ENCODE measurements at regions not wholly inside any gene's neighbourhood (a gene's known extent, or its start where the extent isn't known, plus 50 kb on each side); places are given as distances from the start of the nearest gene placed in this dataset.
"Not testable (repeated sequence)": the region's sequence is repeated elsewhere in the genome, so short reads cannot be mapped to it uniquely, and the experiment has no call there.

DNA sequence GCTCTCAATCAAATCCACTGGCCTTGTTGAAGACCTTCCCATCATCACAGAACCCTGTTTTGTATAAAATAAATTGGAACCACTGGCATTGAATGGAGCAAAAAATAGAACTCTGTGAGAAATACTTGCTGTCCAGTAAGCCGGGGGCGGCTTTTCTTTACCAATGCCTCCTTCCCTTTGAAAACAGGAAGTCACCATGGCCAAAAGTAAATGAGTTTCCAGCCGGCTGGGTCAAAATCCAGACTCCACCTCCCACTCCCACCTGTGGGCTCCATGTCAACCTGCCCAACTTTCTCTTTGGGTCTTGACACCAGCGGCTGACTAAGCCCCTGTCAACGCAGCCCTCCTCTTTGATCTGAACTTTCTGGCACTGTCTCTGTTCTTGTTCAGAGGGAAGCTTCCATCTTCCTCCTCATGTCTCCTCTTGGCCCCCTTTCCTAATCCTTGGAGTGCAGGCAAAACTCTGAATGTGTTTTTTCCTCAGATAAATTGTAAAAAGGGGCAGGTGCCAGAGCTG is 95.2 kb downstream of the TFAP2C start:
- no peak for DNase-seq (ENCODE audit: low read depth in 4 of 4, low spot score in 1 of 4)

DNA sequence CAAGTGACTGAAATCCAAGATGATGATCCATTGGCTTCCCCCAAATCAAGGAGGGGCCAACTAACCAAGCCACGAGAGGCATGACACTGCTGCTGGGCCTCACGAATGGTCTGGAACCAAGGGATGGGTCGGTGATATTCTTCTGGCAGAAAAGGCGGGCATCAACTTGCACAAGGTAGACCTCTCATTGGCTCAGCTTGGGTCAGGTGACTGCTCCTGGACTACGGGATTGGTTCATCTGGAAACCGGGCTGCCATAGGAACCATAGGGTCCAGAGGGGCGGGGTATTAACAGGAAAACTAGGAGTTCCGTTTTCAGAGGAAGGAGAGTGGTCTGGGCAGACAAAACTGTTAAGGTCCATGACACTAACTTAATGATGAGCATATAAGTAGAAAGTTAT is 100.9 kb downstream of the TFAP2C start:
- no peak for DNase-seq (ENCODE audit: low read depth in 4 of 4, low spot score in 1 of 4)

DNA sequence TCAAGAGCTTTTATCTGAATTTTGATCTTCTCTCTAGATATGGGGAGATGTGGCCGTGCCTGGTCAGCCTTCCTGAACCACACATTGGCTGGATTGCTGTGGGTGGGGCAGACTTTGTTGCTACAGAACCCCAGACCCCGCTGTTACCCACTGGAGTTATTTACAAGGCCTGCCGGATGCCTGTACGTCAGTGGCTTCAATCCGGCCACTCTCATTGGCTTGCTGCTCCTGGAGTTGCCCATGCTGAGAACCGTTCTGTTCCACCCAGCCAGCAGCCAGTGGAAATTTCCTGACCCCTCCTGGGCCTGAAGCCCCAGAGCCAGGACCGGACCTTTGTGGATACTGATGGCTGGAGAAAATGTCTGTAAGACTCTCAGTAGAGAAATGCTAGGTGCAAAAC is 101.9 kb downstream of the TFAP2C start:
- DNase-seq (ENCODE audit: low read depth in 4 of 4, low spot score in 1 of 4): no peak

DNA sequence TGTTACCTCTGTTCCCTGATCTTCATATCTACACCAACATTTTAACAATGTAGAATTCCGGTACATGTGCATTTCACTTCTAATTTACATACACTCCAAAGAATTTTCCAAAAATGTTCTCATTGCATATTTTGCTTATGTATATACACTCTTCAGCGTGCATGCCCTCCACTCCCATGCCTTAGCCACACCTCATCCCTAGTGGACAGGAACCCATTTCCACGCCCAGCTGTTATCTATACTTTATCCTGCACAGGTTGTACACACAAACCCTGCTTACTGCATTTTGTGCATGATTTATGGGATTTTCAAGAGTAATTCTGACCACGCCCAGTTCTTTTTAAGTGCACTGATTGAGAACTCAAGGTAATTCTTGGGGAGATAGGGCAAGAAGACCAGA is 102.4 kb downstream of the TFAP2C start:
- DNase-seq (ENCODE audit: low read depth in 4 of 4, low spot score in 1 of 4): no peak

DNA sequence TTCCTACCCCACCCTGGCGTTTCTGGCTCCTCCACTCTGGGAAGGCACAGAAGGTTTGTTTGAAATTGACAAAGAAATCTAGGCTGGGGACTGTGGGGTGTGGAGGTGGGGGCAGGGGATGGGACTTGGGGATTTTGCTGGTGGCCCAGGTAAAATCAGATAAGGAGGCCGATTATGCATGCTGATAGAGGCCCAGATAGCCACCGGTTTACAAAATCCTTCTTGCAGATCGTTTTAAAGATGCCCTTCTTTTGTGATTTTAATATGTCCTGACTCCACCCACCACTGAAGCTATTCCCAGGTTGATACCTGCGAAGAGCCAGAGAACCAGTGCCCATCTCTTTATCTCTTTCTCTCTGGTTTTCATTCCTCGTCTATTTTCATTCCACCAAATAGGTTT is 104.9 kb downstream of the TFAP2C start:
- DNase-seq (ENCODE audit: low read depth in 4 of 4, low spot score in 1 of 4): no peak

DNA sequence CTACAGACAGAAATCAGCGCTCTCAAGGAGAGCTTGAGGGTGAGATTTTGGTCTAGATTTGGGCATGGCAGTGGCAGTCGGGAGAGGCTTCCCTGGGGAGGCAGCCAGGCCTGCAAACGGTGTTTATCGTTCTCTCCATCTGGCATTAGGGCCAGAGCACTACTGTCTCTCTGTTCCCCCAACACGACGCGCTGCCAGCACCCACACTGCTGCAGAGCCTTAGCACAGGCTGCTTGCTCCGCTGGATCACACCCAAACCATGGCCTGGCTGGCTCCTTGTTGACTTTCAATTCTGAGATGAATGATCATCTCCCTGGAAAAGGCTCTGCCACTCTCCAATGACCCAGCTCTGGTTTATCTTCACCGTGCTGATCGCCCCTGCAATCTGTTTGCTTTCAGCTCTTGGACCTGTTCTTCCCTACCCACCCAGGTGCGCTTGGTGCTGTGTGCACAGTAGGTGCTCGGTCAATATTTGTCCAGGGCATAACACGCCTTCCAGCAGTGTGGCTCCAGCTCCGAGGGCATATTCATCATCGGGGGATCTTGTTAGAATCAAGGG is 106.1 kb downstream of the TFAP2C start:
- no peak for DNase-seq (ENCODE audit: low read depth in 4 of 4, low spot score in 1 of 4)

DNA sequence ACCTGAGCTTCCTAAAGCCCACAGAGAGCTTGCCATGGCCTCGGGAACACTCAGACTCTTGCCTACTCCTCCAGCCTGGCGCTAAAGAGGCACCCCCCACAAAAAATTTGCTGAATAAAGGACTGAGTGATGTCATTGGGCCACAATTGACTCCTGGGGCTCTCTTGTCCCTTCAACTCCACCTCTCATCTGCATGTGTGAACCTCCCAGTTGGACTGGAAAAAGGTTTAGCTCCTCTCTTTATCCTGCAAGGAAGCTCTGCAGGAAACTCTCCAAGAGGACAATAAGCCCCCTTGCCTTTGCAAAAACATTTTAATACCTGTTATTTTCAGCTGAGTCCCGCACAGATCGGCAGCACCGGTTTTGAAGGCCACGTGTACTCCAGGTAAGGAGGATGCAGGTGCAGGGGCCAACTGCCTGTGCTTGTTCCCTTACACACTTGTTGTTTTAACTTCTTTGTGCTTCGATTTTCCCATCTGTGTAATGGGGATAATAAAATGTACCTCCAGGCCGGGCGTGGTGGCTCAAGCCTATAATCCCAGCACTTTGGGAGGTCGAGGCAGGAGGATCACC is 107.3 kb downstream of the TFAP2C start:
- no peak for DNase-seq (ENCODE audit: low read depth in 4 of 4, low spot score in 1 of 4)

DNA sequence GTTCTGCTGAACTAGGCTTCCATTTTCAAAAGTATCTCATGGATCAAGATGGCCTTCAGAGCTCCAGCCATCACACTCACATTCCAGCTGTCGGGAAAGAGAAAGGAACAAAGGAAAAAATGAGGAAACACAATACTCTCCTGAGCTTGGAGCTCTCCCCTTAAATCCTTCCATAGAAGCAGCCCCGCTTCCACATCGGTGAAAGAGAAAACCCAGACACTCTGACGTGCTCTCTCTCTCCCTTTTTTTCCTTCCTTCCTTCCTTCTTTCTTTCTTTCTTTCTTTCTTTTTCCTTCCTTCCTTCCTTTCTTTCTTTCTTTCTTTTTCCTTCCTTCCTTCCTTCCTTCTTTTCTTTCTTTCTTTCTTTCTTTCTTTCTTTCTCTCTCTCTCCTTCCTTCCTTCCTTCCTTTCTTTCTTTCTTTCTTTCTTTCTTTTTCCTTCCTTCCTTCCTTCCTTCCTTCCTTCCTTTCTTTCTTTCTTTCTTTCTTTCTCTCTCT is 115.3 kb downstream of the TFAP2C start:
- DNase-seq (ENCODE audit: low read depth in 4 of 4, low spot score in 1 of 4): not testable (repeated sequence)

DNA sequence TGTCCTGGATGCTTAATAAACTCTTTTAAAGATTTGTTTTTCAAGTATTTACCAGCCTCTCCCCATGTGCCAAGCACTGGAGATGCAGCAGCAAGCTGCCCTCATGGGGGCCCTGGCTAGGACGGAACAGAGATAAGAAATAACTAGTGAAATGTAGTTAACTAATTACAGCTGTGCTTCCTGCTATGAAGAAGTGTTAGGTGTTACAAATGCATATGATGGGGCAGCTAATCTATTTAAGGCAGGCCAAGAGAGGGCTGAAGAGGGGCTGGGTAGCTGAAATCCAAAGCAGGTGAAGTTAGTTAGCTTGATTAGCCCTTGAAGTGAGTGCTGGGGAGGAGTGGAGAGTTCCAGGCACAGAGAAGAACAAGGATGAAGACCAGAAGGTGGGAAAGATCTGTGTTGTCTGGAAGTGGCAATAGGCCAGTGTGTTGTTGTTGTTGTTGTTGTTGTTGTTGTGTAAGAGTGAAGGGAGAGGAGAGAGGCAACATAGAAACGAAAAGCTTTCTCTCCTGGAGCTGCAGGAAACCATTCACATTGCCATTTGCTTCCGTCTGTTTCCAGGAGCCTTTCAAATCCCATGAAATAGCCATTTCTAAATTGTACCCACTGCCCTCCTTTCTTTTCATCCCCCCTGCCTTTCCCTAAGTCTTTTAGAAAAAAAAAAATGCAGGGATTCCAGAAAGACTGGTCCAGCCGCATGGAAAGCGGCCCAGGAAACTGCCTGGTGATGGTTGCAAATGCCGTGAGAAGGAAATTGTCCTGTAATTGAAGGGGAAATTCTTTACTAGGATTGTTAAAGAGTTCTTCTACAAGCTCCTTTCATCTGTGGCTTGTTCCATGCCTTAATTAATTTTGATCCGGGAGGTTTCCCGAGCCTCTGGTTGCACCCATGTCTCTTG is 119.6 kb downstream of the TFAP2C start:
- DNase-seq (ENCODE audit: low read depth in 4 of 4, low spot score in 1 of 4): no peak

DNA sequence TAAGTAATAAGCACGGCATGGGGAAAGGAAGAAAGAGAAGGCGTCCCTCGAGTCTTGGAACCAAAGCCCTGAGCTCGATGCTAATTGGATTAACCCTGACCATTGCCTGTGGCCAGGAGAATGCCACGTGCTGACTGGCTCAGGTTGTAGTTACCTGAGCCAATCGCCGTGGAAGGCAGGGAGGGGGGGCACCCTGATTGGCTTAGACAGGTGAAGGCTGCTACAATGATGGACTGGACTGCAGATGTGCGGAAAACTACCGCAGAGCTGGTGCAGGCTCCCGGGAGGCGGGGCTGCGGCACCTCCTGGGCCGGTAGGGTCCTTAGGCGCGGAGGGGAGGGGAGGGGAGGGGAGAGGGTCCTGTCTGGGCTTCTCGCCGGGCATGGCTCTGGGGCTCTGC is 121.3 kb downstream of the TFAP2C start:
- DNase-seq (ENCODE audit: low read depth in 4 of 4, low spot score in 1 of 4): no peak

DNA sequence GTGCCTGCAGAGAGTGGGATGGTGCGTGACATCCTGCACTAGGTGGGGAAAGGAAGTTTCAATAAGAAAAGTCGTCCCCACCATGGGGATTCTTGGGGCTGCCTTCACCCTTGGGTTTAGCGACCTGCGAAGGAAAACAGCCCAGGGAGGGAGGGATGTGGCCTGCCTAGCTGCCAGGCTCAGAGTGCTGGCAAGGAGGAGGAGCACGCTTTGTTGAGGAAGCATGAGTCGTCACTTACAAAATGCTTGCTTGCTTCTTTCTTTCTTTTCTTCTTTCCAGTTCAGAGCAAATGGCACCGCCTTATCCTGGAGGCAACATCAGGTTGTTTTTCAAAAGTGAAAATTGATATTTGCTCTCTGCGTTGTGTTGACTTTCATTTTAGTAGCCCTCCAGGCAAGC is 123.2 kb downstream of the TFAP2C start:
- no peak for DNase-seq (ENCODE audit: low read depth in 4 of 4, low spot score in 1 of 4)

DNA sequence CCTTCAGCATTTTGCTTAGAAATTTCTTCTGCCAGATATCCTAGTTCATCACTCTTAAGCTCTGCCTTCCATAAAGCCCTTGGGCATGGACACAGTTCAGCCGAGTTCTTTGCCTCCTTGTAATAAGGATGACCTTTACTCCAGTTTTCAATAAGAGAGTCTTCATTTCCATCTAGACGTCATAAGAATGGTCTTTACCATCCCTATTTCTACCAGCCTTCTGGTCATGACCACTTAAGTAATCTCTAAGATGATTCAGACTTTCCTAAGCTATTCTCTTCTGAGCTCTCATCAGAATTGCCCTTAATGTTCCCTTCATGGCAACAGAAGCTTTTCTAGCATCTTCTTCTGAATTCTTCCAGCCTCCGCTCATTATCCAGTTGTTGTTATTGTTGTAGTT is 126.1 kb downstream of the TFAP2C start:
- DNase-seq (ENCODE audit: low read depth in 4 of 4, low spot score in 1 of 4): no peak

DNA sequence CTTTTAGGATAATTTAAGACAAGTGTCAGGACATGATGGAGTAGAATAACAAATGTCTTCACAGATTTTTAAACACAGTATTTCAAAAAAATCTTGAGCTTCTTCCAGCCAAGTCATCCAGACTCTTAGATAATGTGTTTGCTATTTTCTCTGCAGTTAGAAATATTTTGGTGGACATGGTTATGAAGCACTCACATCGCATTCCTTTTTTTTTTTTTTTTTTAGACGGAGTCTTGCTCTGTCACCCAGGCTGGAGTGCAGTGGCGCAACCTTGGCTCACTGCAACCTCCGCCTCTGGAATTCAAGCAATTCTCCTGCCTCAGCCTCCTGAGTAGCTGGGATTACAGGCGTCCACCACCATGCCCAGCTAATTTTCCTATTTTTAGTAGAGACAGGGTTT is 127.6 kb downstream of the TFAP2C start:
- DNase-seq (ENCODE audit: low read depth in 4 of 4, low spot score in 1 of 4): not testable (repeated sequence)

DNA sequence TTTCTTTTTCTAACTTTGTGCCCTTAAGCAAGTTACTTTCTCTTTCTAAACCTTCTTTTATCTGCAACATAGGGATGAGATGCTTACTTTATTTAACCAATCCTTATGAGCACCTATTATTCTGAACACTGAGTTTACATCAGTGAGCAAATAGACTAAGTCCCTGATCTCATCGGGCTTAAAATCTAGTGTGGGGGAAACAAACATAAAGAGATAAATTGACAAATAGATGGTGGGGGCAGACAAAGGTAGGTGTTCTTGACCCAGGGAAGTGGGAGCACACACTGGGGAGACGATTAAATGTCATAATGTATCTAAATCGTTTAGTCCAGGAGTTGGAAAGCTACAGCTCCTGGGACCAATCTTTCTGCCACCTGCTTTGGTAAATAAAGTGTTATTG is 129.6 kb downstream of the TFAP2C start:
- no peak for DNase-seq (ENCODE audit: low read depth in 4 of 4, low spot score in 1 of 4)

DNA sequence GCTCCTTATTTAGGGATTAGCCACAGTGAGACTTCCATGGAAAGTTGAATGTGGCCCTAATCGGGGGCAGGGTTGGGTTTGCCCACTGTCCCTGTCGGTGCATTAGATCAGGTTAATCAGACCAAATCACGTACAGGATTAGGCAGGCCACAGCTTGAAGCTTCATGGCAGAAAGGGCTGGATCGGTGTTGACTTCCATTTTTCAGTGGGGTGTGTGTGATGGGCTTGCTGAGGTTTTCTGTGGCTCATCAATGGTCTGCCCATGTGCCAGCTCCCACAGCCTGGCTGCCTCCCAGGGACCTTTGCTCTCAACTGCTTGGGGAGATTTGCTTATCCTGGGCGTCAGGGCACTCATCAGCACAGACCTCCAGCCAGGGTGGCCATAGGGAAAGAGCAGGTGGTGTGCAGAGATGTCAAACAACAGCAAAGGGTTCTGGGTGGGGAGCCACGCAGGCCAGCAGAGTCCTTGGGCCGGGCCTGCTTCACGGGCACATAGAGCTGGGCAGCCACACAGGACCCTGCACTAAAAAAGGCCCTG is 130.7 kb downstream of the TFAP2C start:
- no peak for DNase-seq (ENCODE audit: low read depth in 4 of 4, low spot score in 1 of 4)

DNA sequence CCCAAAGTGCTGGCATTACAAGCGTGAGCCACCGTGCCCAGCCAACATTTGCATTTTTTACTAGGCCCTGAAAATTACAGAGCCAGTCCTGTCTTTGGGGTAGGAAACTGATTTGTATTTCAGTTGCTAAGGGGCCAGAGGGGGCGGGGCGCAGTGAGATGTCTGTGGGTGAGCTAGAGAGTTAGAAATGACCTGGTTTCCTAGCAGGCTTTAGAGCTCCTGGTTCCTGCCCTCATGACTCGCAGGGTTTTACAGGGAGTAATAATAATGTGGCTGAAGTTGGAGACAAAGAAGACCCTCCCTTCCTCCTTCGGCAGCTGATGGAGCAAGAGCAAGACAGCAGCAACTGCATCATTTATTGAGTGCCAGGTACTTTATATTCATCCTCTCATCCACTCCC is 131.5 kb downstream of the TFAP2C start:
- DNase-seq (ENCODE audit: low read depth in 4 of 4, low spot score in 1 of 4): no peak

DNA sequence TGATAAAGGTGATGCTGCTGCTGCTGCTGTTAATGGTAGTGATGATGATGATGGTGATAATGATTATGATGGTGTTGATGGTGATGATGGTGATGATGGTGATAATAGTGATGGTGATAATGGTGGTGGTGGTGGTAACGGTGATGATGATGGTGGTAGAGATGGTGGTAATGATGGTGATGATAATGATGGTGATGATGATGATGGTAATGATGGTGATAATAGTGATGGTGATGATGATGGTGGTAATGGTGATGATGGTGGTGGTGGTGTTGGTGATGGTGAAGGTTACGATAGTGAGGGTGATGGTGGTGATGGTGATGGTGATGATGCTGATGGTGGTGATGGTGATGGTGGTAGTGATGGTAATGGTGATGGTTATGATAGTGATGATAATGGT is 132.3 kb downstream of the TFAP2C start:
- DNase-seq (ENCODE audit: low read depth in 4 of 4, low spot score in 1 of 4): no peak

DNA sequence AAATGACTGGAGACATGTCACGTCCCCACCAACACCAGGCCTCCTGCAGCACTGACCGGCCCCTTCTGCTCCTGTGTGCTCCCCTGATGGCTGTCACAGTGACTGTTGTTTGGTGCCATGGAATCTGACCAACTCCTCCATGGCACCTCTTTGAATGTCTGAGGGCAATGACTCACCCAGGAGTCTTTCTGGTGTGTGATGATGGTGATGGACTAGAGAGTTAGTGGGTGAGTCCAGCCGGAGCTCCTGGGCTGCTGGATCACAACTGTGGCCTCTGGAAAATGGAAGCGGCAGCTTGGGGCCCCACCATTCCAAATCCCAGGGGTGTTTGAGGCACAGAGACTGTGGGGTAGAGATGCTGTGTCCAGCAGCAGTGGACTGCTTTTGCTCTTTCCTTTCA is 133.3 kb downstream of the TFAP2C start:
- DNase-seq (ENCODE audit: low read depth in 4 of 4, low spot score in 1 of 4): no peak

DNA sequence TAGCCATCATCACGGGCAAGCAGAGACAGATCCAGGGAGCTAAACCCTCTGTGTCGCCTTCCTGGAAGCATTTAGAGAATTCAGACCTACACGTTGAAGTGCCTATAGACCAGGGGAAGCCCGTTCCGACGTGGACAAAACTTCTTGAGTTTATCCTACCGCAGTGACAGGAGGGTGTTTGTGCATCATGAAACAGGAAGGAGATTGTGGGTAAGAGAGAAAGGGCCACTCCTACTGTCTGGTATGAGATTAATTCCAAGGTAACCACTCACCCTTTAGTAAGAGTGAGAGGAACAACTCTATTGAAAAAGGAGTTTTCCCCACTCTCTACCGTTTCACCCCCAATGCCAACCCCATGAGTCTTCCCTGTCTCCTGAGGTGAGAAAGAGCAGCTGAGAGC is 133.7 kb downstream of the TFAP2C start:
- DNase-seq (ENCODE audit: low read depth in 4 of 4, low spot score in 1 of 4): no peak

DNA sequence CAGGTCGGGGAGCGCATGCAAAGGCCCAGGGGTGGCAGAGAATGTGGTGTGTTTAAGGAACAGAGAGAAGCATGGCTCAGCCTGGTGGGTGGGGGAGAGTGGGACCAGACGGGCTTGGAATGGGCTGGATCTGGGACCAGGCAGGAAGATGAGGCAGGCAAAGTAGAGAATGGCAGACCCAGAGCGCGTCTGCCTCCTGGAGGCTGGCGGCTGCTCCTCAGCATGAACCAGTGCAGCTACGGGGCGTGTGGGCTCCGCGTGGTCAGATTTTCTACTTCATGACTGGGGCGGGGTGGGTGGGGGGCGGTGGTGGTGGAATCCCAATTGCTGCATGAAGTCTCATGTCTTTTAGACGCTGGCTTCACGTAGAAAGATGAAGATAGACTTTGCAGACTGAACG is 135.6 kb downstream of the TFAP2C start:
- DNase-seq (ENCODE audit: low read depth in 4 of 4, low spot score in 1 of 4): no peak

DNA sequence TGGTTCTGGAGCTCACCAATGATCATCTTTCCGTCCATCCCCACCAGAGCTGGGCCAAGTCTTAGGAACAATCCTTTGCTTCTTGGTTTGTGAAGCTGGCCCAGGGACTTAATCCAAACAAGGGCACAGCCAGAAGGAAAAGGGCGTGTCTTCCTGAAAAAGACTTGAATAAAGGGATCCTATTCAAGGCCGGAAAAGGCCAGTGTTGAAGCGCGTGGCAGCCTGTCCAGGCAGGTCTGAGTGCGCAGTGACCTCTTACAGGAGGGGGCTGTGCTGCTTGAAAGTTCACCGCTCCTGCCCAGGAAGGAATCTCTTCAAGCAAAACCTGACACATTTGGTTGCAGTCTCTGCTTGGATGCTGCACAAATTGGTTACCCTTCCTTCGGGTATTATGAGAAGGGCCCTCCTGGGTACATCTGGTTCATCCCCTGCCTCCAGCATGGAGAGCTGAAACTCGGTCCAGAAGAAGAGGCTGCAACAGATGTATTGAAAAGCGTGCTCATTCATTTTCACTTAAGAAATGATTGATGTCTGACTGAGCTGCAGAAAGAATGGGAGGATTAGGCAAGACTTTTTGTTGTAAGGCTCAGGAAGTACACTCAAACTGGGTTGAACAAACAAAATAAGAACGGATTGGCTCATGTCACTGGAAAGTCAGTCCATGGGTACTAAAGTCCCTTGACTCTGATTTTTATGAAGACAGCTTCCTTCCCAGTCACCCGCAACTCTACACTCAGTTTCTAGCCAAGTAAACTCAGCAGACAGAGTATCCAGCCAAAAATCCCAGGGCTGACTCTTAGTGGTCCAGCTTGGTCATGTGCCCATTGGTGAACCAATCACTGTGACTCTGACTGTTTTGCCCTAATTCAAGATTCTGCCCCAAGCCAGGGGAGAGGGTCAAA is 136.3 kb downstream of the TFAP2C start:
- no peak for DNase-seq (ENCODE audit: low read depth in 4 of 4, low spot score in 1 of 4)

Measured in stimulated activated CD4-positive, alpha-beta T cell treated with anti-CD3 and anti-CD28 coated beads, Interleukin-1b, Interleukin-23, amount 100 ng/mL, for 24 hours (primary cell).